ENCODE measurements at regions not wholly inside any gene's neighbourhood (a gene's known extent, or its start where the extent isn't known, plus 50 kb on each side); places are given as distances from the start of the nearest gene placed in this dataset.

DNA sequence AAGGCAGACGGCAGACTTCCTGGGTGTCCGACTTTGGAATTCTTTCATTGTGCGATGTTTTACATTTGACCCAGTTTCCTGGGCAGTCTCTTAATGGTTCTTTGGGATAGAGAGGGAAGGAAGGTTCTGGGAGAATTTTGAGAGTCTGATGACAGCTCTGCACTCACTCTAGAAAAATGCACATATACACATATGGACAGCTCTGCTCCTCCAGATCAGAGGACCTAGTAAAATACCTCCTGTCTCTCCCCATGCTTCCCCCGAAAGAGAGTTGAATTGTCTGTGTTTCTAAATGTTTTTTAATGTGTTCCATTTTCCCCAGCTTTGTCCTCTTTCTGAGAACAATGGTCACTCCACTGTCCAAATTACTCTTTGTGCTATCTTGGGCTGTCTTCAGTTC lies 102.0 kb upstream of the CXCR4 start:
- TF ChIP-seq, protein P1, sequence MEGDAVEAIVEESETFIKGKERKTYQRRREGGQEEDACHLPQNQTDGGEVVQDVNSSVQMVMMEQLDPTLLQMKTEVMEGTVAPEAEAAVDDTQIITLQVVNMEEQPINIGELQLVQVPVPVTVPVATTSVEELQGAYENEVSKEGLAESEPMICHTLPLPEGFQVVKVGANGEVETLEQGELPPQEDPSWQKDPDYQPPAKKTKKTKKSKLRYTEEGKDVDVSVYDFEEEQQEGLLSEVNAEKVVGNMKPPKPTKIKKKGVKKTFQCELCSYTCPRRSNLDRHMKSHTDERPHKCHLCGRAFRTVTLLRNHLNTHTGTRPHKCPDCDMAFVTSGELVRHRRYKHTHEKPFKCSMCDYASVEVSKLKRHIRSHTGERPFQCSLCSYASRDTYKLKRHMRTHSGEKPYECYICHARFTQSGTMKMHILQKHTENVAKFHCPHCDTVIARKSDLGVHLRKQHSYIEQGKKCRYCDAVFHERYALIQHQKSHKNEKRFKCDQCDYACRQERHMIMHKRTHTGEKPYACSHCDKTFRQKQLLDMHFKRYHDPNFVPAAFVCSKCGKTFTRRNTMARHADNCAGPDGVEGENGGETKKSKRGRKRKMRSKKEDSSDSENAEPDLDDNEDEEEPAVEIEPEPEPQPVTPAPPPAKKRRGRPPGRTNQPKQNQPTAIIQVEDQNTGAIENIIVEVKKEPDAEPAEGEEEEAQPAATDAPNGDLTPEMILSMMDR (IDR thresholded peaks at IDR 0.05; ENCODE audit: control insufficient read depth, insufficient read depth, low read depth, low read length, missing control alignments) = no peak
- no peak overlapping the region for H3K4me3 ChIP-seq (ENCODE audit: control insufficient read depth, low read depth, low read length)
- DNase-seq (ENCODE audit: low read depth) = no peak

- TF ChIP-seq, protein P1 (IDR thresholded peaks at IDR 0.05; ENCODE audit: control insufficient read depth, insufficient read depth, low read depth, low read length, missing control alignments) = no peak
- no peak for DNase-seq (ENCODE audit: low read depth)
- no peak overlapping the region for H3K4me3 ChIP-seq (ENCODE audit: control insufficient read depth, low read depth, low read length)
These were observed 101.4 kb upstream of the CXCR4 start for GRCh38 chr2:136219341-136219740.

DNA sequence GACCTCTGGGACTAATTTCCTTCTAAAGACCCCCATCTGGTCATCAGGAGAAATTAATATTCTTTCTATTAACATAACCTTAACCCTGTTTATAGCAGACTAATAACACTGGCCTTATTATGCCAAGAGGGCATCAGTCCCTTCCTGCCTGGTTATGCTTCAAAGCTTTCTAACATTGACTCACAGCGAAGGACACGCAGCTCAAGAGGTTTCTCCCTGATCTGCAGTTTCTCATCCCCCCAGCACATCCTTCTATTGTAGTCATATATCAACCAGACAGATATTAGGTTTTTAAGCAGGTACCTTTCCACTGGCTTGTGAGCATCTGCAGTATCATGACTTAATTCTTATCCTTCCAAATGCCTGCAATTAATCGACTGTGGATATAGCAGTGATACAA lies 100.0 kb upstream of the CXCR4 start:
- TF ChIP-seq, protein P1 (IDR thresholded peaks at IDR 0.05; ENCODE audit: control insufficient read depth, insufficient read depth, low read depth, low read length, missing control alignments) = no peak
- H3K4me3 ChIP-seq (ENCODE audit: control insufficient read depth, low read depth, low read length) = no peak overlapping the region
- DNase-seq (ENCODE audit: low read depth) = no peak

GRCh38 chr2:136215908-136216472 lies 98.0 kb upstream of the CXCR4 start:
- TF ChIP-seq, protein P1 (IDR thresholded peaks at IDR 0.05; ENCODE audit: control insufficient read depth, insufficient read depth, low read depth, low read length, missing control alignments) = no peak
- H3K4me3 ChIP-seq (ENCODE audit: control insufficient read depth, low read depth, low read length) = no peak overlapping the region

GRCh38 chr2:136215449-136215848 lies 97.5 kb upstream of the CXCR4 start:
- DNase-seq (ENCODE audit: low read depth) = no peak
- no peak overlapping the region for H3K4me3 ChIP-seq (ENCODE audit: control insufficient read depth, low read depth, low read length)
- TF ChIP-seq, protein P1 (IDR thresholded peaks at IDR 0.05; ENCODE audit: control insufficient read depth, insufficient read depth, low read depth, low read length, missing control alignments) = no peak

More at GRCh38 chr2:136215908-136216472, 98.0 kb upstream of the CXCR4 start:
- DNase-seq (ENCODE audit: low read depth) = no peak

- TF ChIP-seq, protein P1 (IDR thresholded peaks at IDR 0.05; ENCODE audit: control insufficient read depth, insufficient read depth, low read depth, low read length, missing control alignments) = no peak
- no peak overlapping the region for H3K4me3 ChIP-seq (ENCODE audit: control insufficient read depth, low read depth, low read length)
- DNase-seq (ENCODE audit: low read depth) = no peak
These were observed 96.6 kb upstream of the CXCR4 start for GRCh38 chr2:136214307-136215200.
